NT2/D1 (cell line): ENCODE measurements at regions not wholly inside any gene's neighbourhood (a gene's known extent, or its start where the extent isn't known, plus 50 kb on each side); places are given as distances from the start of the nearest gene placed in this dataset.

Source experiments
- SUZ12 ChIP-seq: IDR thresholded peaks from 2 replicates; pipeline ENCODE4 v1.6.1; 2011; ENCODE audit not compliant: insufficient read length, insufficient read depth; ENCODE audit errors: extremely low read depth
- YY1 ChIP-seq: IDR thresholded peaks from 2 replicates; pipeline ENCODE4 v1.6.1; 2011; ENCODE audit not compliant: insufficient read length, insufficient read depth
- ZNF274 ChIP-seq: IDR thresholded peaks from 2 replicates; pipeline ENCODE4 v1.6.1; 2011; ENCODE audit warnings: mild to moderate bottlenecking, low read depth, low read length

DNA sequence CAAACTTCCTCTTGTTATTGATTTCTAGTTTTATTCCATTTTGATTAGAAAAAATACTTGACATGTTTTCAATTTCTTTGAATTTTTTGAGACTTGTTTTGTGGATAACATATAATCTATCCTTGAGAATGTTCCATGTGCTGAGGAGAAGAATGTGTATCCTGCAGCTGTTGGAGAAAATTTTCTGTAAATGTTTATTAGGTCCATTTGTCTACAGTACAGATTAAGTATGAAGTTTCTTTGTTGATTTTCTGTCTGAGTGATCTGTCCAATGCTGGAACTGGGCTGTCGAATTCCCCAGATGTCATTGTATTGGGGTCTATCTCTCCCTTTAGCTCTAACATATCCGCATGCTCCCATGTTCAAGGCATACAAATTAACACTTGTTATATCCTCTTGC, 251.2 kb downstream of the CSNK1G3 start:
- no peak for TF ChIP-seq ZNF274
- no peak for TF ChIP-seq YY1
- TF ChIP-seq SUZ12, result no peak
